DOHH2 (cell line): ENCODE measurements at regions not wholly inside any gene's neighbourhood (a gene's known extent, or its start where the extent isn't known, plus 50 kb on each side); places are given as distances from the start of the nearest gene placed in this dataset.

Source experiments
- H3F3A ChIP-seq: fragments of 200-600 bp; sonication (generic), shearing (Covaris generic); 2 replicates; pipeline ENCODE4 v1.6.0; 2016; ENCODE audit warnings: antibody characterized with exemption, mild to moderate bottlenecking; ENCODE audit not compliant: control insufficient read depth, insufficient read depth
- H3K27ac ChIP-seq: fragments of 200-600 bp; sonication (generic); 2 replicates; pipeline ENCODE4 v1.5.1; 2014; ENCODE audit warnings: low read depth, mild to moderate bottlenecking, low read length, moderate library complexity
- H3K27me3 ChIP-seq: fragments of 200-600 bp; sonication (generic); 2 replicates; pipeline ENCODE4 v1.6.1; 2014; ENCODE audit warnings: mild to moderate bottlenecking, low read length, mixed read lengths; ENCODE audit not compliant: control insufficient read depth
- H3K36me3 ChIP-seq: fragments of 200-600 bp; sonication (generic); 2 replicates; pipeline ENCODE4 v1.6.1; 2014; ENCODE audit warnings: mild to moderate bottlenecking, low read length, moderate library complexity, mixed read lengths; ENCODE audit not compliant: control insufficient read depth
- H3K4me1 ChIP-seq: fragments of 200-600 bp; sonication (generic); 2 replicates; pipeline ENCODE4 v1.6.1; 2014; ENCODE audit warnings: mild to moderate bottlenecking, low read length, mixed read lengths; ENCODE audit not compliant: control insufficient read depth
- H3K4me2 ChIP-seq: fragments of 200-600 bp; sonication (generic); 2 replicates; pipeline ENCODE4 v1.6.0; 2014; ENCODE audit warnings: mild to moderate bottlenecking, low read length, moderate library complexity
- H3K4me3 ChIP-seq: fragments of 200-600 bp; sonication (generic); 2 replicates; pipeline ENCODE4 v1.5.1; 2014; ENCODE audit warnings: mild to moderate bottlenecking, low read length, mixed read lengths
- H3K79me2 ChIP-seq: fragments of 200-600 bp; sonication (generic); 2 replicates; pipeline ENCODE4 v1.6.1; 2014; ENCODE audit warnings: mild to moderate bottlenecking, low read length, mixed read lengths; ENCODE audit not compliant: control insufficient read depth
- H3K9me2 ChIP-seq: fragments of 200-600 bp; sonication (generic); replicated peaks from 2 replicates; pipeline ENCODE4 v1.6.1; 2014; ENCODE audit warnings: mild to moderate bottlenecking, low read length, mixed read lengths; ENCODE audit not compliant: control insufficient read depth
- H3K9me3 ChIP-seq: fragments of 200-600 bp; sonication (generic); 2 replicates; pipeline ENCODE4 v1.6.1; 2014; ENCODE audit warnings: antibody characterized with exemption, low read length, mixed read lengths; ENCODE audit not compliant: control insufficient read depth, insufficient read depth
- H4K20me1 ChIP-seq: fragments of 200-600 bp; sonication (generic); 2 replicates; pipeline ENCODE4 v1.6.0; 2014; ENCODE audit warnings: low read depth, mild to moderate bottlenecking, antibody characterized with exemption, low read length, moderate library complexity; ENCODE audit not compliant: control insufficient read depth, insufficient read depth
- CTCF ChIP-seq: fragments of 200-600 bp; sonication (generic); IDR thresholded peaks from one replicate; pipeline ENCODE4 v1.5.1; 2014; ENCODE audit warnings: antibody characterized with exemption, mild to moderate bottlenecking, low read depth, low read length; ENCODE audit not compliant: poor library complexity, severe bottlenecking
- EZH2phosphoT487 ChIP-seq: fragments of 200-600 bp; sonication (generic); IDR thresholded peaks from 2 replicates; pipeline ENCODE4 v1.6.1; 2017; ENCODE audit warnings: borderline replicate concordance, mild to moderate bottlenecking, antibody characterized with exemption, low read length, moderate library complexity, mixed read lengths

- H3F3A ChIP-seq: no peaks in the 10 kb centered on the region
- no peaks in the 10 kb centered on the region for H4K20me1 ChIP-seq
- H3K79me2 ChIP-seq: no peaks in the 10 kb centered on the region
- H3K36me3 ChIP-seq: no peaks in the 10 kb centered on the region
- H3K27ac ChIP-seq: no peak overlapping the region
- H3K9me3 ChIP-seq: no peaks in the 10 kb centered on the region
- no peaks in the 10 kb centered on the region for H3K4me1 ChIP-seq
- H3K4me3 ChIP-seq: no peak overlapping the region
- H3K9me2 ChIP-seq: no peaks in the 10 kb centered on the region
- H3K27me3 ChIP-seq: no peaks in the 10 kb centered on the region
- H3K4me2 ChIP-seq: no peak overlapping the region
- no peak for TF ChIP-seq EZH2phosphoT487
- no peak for TF ChIP-seq CTCF
Measured at GRCh38 chr10:57679916-57680315, 587.8 kb downstream of the IPMK start.

DNA sequence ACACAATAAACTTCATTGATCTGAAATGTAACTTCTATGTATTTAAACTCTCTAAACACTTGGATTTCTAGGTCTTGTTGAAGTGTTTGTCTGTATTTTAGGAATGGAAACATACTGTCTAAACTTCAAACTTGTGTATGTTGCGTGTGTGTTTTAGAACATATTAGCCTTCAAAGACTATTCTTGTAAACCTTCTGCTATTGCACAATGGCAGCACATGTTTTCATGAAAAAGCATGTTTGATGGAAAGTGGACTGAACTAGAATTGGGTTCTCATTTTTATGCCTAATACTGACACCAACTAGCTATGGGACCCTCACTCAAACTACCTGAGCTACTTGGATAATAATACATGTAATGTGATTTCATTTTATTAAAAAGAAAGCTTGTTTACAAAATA is 592.6 kb downstream of the IPMK start:
- H3K4me3 ChIP-seq: no peak overlapping the region
- H3K27ac ChIP-seq: no peak overlapping the region
- H3K27me3 ChIP-seq: no peaks in the 10 kb centered on the region
- no peak for TF ChIP-seq EZH2phosphoT487
- no peak for TF ChIP-seq CTCF
- no peaks in the 10 kb centered on the region for H3K36me3 ChIP-seq
- no peaks in the 10 kb centered on the region for H4K20me1 ChIP-seq
- no peaks in the 10 kb centered on the region for H3K79me2 ChIP-seq
- no peaks in the 10 kb centered on the region for H3K4me1 ChIP-seq
- no peaks in the 10 kb centered on the region for H3F3A ChIP-seq
- H3K4me2 ChIP-seq: no peak overlapping the region
- no peaks in the 10 kb centered on the region for H3K9me3 ChIP-seq
- no peaks in the 10 kb centered on the region for H3K9me2 ChIP-seq

DNA sequence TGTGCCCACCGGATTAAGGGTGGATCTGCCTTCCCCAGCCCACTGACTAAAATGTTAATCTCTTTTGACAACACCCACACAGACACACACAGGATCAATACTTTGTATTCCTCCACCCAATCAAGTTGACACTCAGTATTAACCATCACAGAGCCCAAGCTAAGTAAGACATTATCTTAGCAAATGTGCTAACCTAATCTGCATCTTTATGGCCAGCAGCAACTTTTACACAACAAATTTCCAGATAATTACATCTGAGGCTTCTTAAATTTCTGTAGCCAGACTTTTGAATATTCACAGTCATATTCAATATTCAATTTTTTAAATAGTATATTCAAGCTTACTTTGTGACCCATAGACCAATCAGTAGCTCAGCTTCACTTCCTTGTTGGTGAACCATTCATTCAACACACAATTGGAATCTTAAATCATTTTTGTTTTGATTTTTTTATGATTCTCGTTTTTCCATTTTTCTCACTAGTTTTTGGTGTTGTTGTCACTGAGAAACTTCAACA is 594.2 kb downstream of the IPMK start:
- Histone ChIP-seq H3K36me3 (no peaks in the 10 kb centered on the region), H3K79me2 (no peaks in the 10 kb centered on the region), H3F3A (no peaks in the 10 kb centered on the region), H3K4me2 (no peak overlapping the region), H3K27me3 (no peaks in the 10 kb centered on the region), H3K9me3 (no peaks in the 10 kb centered on the region), H3K4me1 (no peaks in the 10 kb centered on the region), H3K4me3 (no peak overlapping the region), H3K27ac (no peak overlapping the region), H3K9me2 (no peaks in the 10 kb centered on the region), H4K20me1 (no peaks in the 10 kb centered on the region)
- TF ChIP-seq CTCF: no peak
- TF ChIP-seq EZH2phosphoT487: no peak

DNA sequence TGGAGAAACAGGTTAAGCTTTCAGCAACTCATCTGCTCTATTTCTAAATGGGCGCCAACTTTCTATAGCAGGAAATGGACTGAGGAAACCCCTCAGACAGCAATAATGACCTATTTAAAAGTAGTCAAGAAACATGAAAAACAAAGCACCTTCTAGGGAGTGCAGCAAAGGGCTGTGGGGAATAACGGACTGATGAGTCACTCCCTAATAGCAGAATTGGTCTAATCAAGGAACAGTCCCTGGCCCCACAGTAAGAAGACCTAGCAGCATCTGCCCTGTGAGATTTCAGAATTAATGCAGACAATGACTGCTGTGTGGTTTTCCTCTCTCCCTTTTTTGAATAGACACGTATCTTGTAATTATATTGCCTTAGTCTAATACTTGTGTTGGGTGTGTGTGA is 602.9 kb downstream of the IPMK start:
- H3F3A ChIP-seq: no peaks in the 10 kb centered on the region
- no peak overlapping the region for H3K4me2 ChIP-seq
- no peaks in the 10 kb centered on the region for H3K9me2 ChIP-seq
- H3K4me1 ChIP-seq: no peaks in the 10 kb centered on the region
- no peaks in the 10 kb centered on the region for H3K9me3 ChIP-seq
- no peaks in the 10 kb centered on the region for H3K79me2 ChIP-seq
- TF ChIP-seq CTCF: no peak
- no peak for TF ChIP-seq EZH2phosphoT487
- no peaks in the 10 kb centered on the region for H3K36me3 ChIP-seq
- no peak overlapping the region for H3K4me3 ChIP-seq
- no peaks in the 10 kb centered on the region for H4K20me1 ChIP-seq
- H3K27me3 ChIP-seq: no peaks in the 10 kb centered on the region
- H3K27ac ChIP-seq: no peak overlapping the region
